Activated naive CD8-positive, alpha-beta T cell treated with anti-CD3 and anti-CD28 coated beads for 36 hours (primary cell): ENCODE measurements at regions not wholly inside any gene's neighbourhood (a gene's known extent, or its start where the extent isn't known, plus 50 kb on each side); places are given as distances from the start of the nearest gene placed in this dataset.
A peak's percentile ranks its signal among the peaks of the same experiment; 100 is the strongest.

ENCODE experiments used
- DNase-seq: peaks from one replicate; pipeline ENCODE4 v3.0.0; 2021
- H3K27ac Mint-ChIP-seq: one replicate; pipeline ENCODE4 v1.8.0; 2022; ENCODE audit warnings: mild to moderate bottlenecking, moderate library complexity, mixed read lengths
- H3K27me3 Mint-ChIP-seq: one replicate; pipeline ENCODE4 v1.8.0; 2022; ENCODE audit warnings: mild to moderate bottlenecking, mixed read lengths
- H3K36me3 Mint-ChIP-seq: one replicate; pipeline ENCODE4 v1.8.0; 2021; ENCODE audit warnings: mild to moderate bottlenecking, mixed read lengths
- H3K4me1 Mint-ChIP-seq: one replicate; pipeline ENCODE4 v1.8.0; 2021; ENCODE audit warnings: mixed read lengths
- H3K4me3 Mint-ChIP-seq: one replicate; pipeline ENCODE4 v1.8.0; 2022; ENCODE audit warnings: mild to moderate bottlenecking, moderate library complexity, mixed read lengths
- H3K9me3 Mint-ChIP-seq: one replicate; pipeline ENCODE4 v1.8.0; 2022; ENCODE audit warnings: mixed read lengths

- H3K27me3 Mint-ChIP-seq: peaks cover 9% of the 10 kb centered on the region
- H3K27ac Mint-ChIP-seq: no peak overlapping the region
- DNase-seq: no peak
- H3K4me3 Mint-ChIP-seq: no peak overlapping the region
- no peaks in the 10 kb centered on the region for H3K36me3 Mint-ChIP-seq
- H3K9me3 Mint-ChIP-seq: no peaks in the 10 kb centered on the region
- H3K4me1 Mint-ChIP-seq: no peaks in the 10 kb centered on the region
Measured at GRCh38 chr2:41774011-41774605, 273.7 kb upstream of the PKDCC start.

DNA sequence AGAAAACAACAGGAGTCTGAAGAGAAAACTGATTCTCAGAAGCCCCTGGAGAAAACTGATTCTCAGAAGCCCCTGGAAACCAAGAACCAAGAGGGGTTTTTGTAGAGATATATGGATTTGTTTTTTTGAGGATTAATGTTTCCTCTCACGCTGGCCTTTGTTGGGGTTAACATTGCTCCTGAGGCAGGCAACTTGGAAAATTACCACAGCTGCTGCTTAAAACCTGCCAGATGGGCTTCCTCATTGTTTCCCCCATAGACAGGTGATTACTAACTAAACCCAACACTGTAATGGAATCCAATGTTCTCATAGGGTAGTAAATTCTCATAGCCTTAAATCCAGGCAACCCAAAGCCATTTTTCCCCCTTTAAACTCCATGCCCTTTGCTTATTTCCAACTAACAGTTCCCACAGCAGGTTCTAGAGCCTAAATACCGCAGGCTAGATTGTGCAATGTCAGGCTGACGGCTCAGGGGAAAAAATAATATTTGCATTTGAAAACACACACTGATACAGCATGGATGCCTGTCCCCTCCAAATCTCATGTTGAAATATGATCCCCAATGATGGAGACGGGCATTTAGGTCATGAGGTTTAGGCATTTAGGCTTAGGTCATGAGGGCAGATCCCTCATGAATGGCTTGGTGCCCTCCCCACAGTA lies 272.3 kb upstream of the PKDCC start:
- Mint-ChIP-seq H3K9me3 (no peaks in the 10 kb centered on the region), H3K36me3 (no peaks in the 10 kb centered on the region), H3K4me3 (no peak overlapping the region), H3K27ac (no peak overlapping the region), H3K4me1 (no peaks in the 10 kb centered on the region), H3K27me3 (peaks cover 3% of the 10 kb centered on the region)
- no peak for DNase-seq

DNA sequence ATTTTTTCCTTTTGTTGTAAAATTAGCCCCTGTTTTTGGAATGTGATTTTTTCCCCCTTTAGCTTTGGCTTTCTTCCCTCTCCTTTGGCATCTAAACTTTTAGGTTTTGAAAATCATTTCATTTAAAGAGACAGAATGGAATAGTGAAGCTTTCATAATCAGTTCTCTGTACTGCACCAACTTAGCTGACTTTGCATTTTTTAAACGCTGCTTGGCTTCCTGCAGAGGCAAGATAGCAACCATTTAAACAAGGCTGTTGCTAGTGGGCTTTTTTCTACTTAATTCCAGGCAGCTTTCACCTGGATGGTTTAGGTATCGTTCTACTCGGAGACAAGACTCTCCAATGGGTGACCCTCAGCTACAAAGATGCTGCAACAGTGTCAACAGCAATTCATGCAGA lies 267.9 kb upstream of the PKDCC start:
- Mint-ChIP-seq H3K4me1 (no peaks in the 10 kb centered on the region), H3K4me3 (no peak overlapping the region), H3K9me3 (no peaks in the 10 kb centered on the region), H3K27ac (no peak overlapping the region), H3K36me3 (no peaks in the 10 kb centered on the region), H3K27me3 (peaks cover 4% of the 10 kb centered on the region)
- no peak for DNase-seq

DNA sequence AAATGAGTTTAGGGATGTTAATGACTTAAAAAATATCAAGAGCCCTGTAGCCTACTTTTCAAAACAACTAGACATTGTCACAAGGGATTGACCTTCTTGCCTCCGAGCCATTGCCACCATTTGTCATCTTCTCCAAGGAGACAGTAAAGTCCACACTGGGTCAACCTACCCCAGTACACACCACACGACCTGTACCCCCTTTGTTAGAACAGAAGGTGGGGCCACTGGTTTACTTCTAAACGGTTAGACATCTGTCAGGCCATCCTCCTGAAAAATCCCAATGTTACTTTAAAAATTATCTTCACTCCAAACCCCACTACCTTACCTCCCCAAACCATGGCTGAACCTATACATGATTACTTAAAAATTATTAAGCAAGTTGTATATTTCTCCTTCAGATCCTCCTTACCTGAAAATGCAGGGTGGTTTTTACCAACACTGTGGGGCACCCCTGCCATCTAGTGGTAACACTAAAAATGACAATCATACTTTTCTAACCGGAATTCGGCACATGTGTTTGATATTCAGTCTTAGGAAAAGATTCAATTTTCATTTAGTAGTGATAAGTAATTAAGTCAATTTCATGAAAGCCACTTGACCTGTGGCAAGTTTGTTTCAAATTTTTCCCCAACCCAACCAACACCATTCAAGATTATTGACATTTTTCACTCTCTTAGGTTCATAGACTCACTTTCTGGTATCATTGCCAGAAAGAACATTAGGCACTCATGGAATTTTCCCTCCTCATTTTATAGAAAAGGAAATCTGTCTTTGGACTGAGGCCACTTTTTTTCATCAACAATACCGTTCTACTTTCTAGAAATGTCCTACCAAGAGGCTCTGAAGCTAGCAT lies 265.3 kb upstream of the PKDCC start:
- peak; percentile 5 for DNase-seq

GRCh38 chr2:41784496-41784895 lies 263.3 kb upstream of the PKDCC start:
- no peak overlapping the region for H3K4me3 Mint-ChIP-seq
- H3K27me3 Mint-ChIP-seq: peaks cover 4% of the 10 kb centered on the region
- no peak for DNase-seq
- H3K9me3 Mint-ChIP-seq: no peaks in the 10 kb centered on the region
- H3K4me1 Mint-ChIP-seq: no peaks in the 10 kb centered on the region
- H3K36me3 Mint-ChIP-seq: no peaks in the 10 kb centered on the region
- H3K27ac Mint-ChIP-seq: no peak overlapping the region

More for the DNA sequence above, 265.3 kb upstream of the PKDCC start:
- Mint-ChIP-seq H3K4me1 (no peaks in the 10 kb centered on the region), H3K9me3 (no peaks in the 10 kb centered on the region), H3K4me3 (no peak overlapping the region), H3K36me3 (no peaks in the 10 kb centered on the region), H3K27ac (no peak overlapping the region), H3K27me3 (peaks cover 4% of the 10 kb centered on the region)

- no peak for DNase-seq
- Mint-ChIP-seq H3K27ac (no peak overlapping the region), H3K36me3 (no peaks in the 10 kb centered on the region), H3K4me3 (no peak overlapping the region), H3K9me3 (no peaks in the 10 kb centered on the region), H3K27me3 (peaks cover 4% of the 10 kb centered on the region), H3K4me1 (no peaks in the 10 kb centered on the region)
Measured at GRCh38 chr2:41785251-41786022, 262.4 kb upstream of the PKDCC start.

- Mint-ChIP-seq H3K9me3 (no peaks in the 10 kb centered on the region), H3K27ac (no peak overlapping the region), H3K27me3 (peaks cover 10% of the 10 kb centered on the region), H3K4me1 (no peaks in the 10 kb centered on the region), H3K36me3 (no peaks in the 10 kb centered on the region), H3K4me3 (no peak overlapping the region)
- DNase-seq: no peak
Measured at GRCh38 chr2:41791523-41791922, 256.3 kb upstream of the PKDCC start.

- peaks cover 2% of the 10 kb centered on the region for H3K36me3 Mint-ChIP-seq
- no peaks in the 10 kb centered on the region for H3K4me1 Mint-ChIP-seq
- H3K9me3 Mint-ChIP-seq: peaks cover 12% of the 10 kb centered on the region
- no peak for DNase-seq
- H3K4me3 Mint-ChIP-seq: no peak overlapping the region
- H3K27me3 Mint-ChIP-seq: peaks cover 69% of the 10 kb centered on the region
- H3K27ac Mint-ChIP-seq: no peak overlapping the region
Measured at GRCh38 chr2:41803361-41803760, 244.5 kb upstream of the PKDCC start.

DNA sequence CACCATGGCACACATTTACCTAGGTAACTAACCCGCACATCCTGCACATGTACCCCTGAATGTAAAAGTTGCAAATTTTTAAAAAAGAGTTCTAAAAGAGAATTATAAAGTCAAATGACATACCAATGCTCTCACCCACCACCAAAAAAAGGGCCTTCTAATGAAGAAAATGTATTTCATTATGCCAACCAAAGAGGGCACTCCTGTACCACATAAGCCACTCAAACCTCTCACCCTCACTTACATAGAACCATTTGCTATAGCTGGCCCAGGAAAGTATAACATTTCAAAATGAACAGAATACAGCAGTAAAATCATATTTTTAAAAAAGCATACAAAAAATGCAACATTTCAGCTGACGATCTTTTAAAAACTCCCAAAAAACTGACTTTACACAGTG lies 241.5 kb upstream of the PKDCC start:
- Mint-ChIP-seq H3K36me3 (peaks cover 2% of the 10 kb centered on the region), H3K4me3 (no peak overlapping the region), H3K4me1 (no peaks in the 10 kb centered on the region), H3K9me3 (peaks cover 7% of the 10 kb centered on the region), H3K27ac (no peak overlapping the region), H3K27me3 (peaks cover 74% of the 10 kb centered on the region)
- DNase-seq: no peak

DNA sequence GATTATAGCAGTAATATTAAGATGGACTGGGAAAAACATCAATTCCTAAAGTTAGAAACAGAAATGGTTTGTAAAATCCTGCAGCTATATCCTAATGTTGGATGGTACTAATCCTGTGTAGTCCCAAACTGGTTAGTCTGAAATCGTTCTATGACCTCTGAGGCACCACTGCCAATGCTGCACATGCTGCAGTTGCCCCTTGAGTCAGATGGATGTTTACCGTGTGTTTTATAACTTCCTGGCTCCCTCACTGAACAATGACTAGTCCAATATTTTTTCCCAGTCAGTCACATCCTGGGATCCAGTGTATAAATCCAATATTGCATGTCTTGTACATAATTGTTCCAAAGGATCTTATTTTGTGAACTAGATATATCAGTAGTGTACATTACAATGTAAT lies 226.7 kb upstream of the PKDCC start:
- H3K27ac Mint-ChIP-seq: no peak overlapping the region
- peaks cover 10% of the 10 kb centered on the region for H3K9me3 Mint-ChIP-seq
- no peak overlapping the region for H3K4me3 Mint-ChIP-seq
- H3K4me1 Mint-ChIP-seq: no peaks in the 10 kb centered on the region
- peaks cover 1% of the 10 kb centered on the region for H3K36me3 Mint-ChIP-seq
- peaks cover 34% of the 10 kb centered on the region for H3K27me3 Mint-ChIP-seq
- DNase-seq: no peak

GRCh38 chr2:41826921-41827320 lies 220.9 kb upstream of the PKDCC start:
- H3K9me3 Mint-ChIP-seq: no peaks in the 10 kb centered on the region
- no peak overlapping the region for H3K4me3 Mint-ChIP-seq
- DNase-seq: no peak
- peaks cover 1% of the 10 kb centered on the region for H3K36me3 Mint-ChIP-seq
- no peaks in the 10 kb centered on the region for H3K4me1 Mint-ChIP-seq
- H3K27ac Mint-ChIP-seq: no peak overlapping the region
- H3K27me3 Mint-ChIP-seq: peaks cover 28% of the 10 kb centered on the region

DNA sequence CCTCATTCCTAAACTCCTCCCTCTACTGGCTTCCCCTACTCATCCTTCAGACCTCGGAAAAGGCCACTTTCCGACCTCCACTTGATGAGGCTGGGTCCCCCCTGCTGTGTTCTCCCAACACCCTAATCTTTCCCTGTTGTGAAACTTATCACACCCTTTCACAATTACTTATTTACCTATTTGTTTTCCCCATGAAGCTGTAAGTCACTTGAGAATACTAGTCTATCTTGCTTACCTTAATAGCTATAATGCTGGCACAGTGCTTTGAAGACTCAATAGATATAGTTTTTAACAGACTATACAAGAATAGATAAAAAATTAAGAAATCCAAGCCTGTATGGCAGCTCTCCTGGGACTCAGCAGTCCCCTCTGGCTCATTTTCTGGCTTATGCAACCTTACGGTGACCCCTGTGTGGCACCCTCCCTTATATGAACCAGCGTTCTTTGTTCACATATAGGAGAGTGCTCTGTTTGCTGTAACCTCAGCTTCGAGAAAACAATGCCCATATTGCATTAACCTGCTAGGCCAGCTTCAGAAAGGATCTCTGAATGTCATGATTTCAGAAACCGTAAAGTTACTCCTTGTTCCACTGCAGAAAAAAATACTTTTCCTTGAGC lies 220.4 kb upstream of the PKDCC start:
- H3K4me3 Mint-ChIP-seq: no peak overlapping the region
- H3K9me3 Mint-ChIP-seq: no peaks in the 10 kb centered on the region
- DNase-seq: no peak
- H3K27me3 Mint-ChIP-seq: peaks cover 23% of the 10 kb centered on the region
- no peak overlapping the region for H3K27ac Mint-ChIP-seq
- no peaks in the 10 kb centered on the region for H3K36me3 Mint-ChIP-seq
- H3K4me1 Mint-ChIP-seq: no peaks in the 10 kb centered on the region

- Mint-ChIP-seq H3K27me3 (peaks cover 26% of the 10 kb centered on the region), H3K4me3 (no peak overlapping the region), H3K27ac (no peak overlapping the region), H3K4me1 (no peaks in the 10 kb centered on the region), H3K9me3 (no peaks in the 10 kb centered on the region), H3K36me3 (no peaks in the 10 kb centered on the region)
- DNase-seq: no peak
Measured at GRCh38 chr2:41828052-41828643, 219.7 kb upstream of the PKDCC start.

GRCh38 chr2:41829052-41829451 lies 218.8 kb upstream of the PKDCC start:
- no peaks in the 10 kb centered on the region for H3K4me1 Mint-ChIP-seq
- no peak for DNase-seq
- H3K9me3 Mint-ChIP-seq: no peaks in the 10 kb centered on the region
- no peak overlapping the region for H3K27ac Mint-ChIP-seq
- H3K4me3 Mint-ChIP-seq: no peak overlapping the region
- no peaks in the 10 kb centered on the region for H3K36me3 Mint-ChIP-seq
- H3K27me3 Mint-ChIP-seq: peaks cover 24% of the 10 kb centered on the region
